H1 (cell line): ENCODE measurements at regions not wholly inside any gene's neighbourhood (a gene's known extent, or its start where the extent isn't known, plus 50 kb on each side); places are given as distances from the start of the nearest gene placed in this dataset.
A peak's percentile ranks its signal among the peaks of the same experiment; 100 is the strongest.

Source experiments
- ATF3 ChIP-seq: IDR thresholded peaks from 2 replicates; pipeline ENCODE4 v1.6.1; 2011; ENCODE audit warnings: low read depth, mild to moderate bottlenecking, low read length; ENCODE audit not compliant: insufficient read depth
- CEBPB ChIP-seq: IDR thresholded peaks from 2 replicates; pipeline ENCODE4 v1.6.1; 2012; ENCODE audit warnings: low read depth, low read length
- CTCF ChIP-seq, 3 experiments: IDR thresholded peaks; 1 replicate in 2 of 3; 2 replicates in 1 of 3; pipeline versions ENCODE4 v1.5.1 to v1.6.1; 2011; ENCODE audit warnings: low read length in 3 of 3, mild to moderate bottlenecking in 3 of 3, inconsistent platforms in 2 of 3, low read depth in 1 of 3, moderate library complexity in 1 of 3; ENCODE audit not compliant: insufficient read depth in 1 of 3; ENCODE audit errors: control extremely low read depth in 1 of 3
- E2F6 ChIP-seq: IDR thresholded peaks from 2 replicates; pipeline ENCODE4 v1.6.1; 2012; ENCODE audit warnings: inconsistent platforms
- EP300 ChIP-seq, 2 experiments: IDR thresholded peaks; 1 replicate in 1 of 2; 2 replicates in 1 of 2; pipeline ENCODE4 v1.6.1; 2011 to 2012; ENCODE audit warnings: low read depth in 2 of 2, low read length in 2 of 2, mild to moderate bottlenecking in 2 of 2, borderline replicate concordance in 1 of 2, inconsistent platforms in 1 of 2, moderate library complexity in 1 of 2
- POLR2A ChIP-seq, 2 experiments: IDR thresholded peaks; 1 replicate in 1 of 2; 2 replicates in 1 of 2; pipeline ENCODE4 v1.6.1; 2011; ENCODE audit warnings: low read depth in 2 of 2, low read length in 2 of 2, mild to moderate bottlenecking in 2 of 2; ENCODE audit errors: control extremely low read depth in 1 of 2
- POLR2AphosphoS5 ChIP-seq: IDR thresholded peaks from 2 replicates; pipeline ENCODE4 v1.6.1; 2011; ENCODE audit warnings: low read depth, low read length
- SIN3A ChIP-seq, 2 experiments: IDR thresholded peaks in 1 of 2; conservative IDR thresholded peaks in 1 of 2; 2 replicates each; pipeline ENCODE4 v1.6.1; 2011 to 2012; ENCODE audit warnings: low read length in 2 of 2, improper control_type of control experiment in 1 of 2, low read depth in 1 of 2, mild to moderate bottlenecking in 1 of 2
- SP1 ChIP-seq: IDR thresholded peaks from 2 replicates; pipeline ENCODE4 v1.6.1; 2011; ENCODE audit warnings: low read depth, low read length
- SP2 ChIP-seq: IDR thresholded peaks from 2 replicates; pipeline ENCODE4 v1.6.1; 2012; ENCODE audit warnings: mild to moderate bottlenecking, low read length, inconsistent platforms
- TAF1 ChIP-seq: IDR thresholded peaks from 2 replicates; pipeline ENCODE4 v1.6.1; 2011; ENCODE audit warnings: mild to moderate bottlenecking, low read depth, low read length
- TEAD4 ChIP-seq: IDR thresholded peaks from 2 replicates; pipeline ENCODE4 v1.6.1; 2012; ENCODE audit warnings: low read depth, low read length, inconsistent platforms, mixed read lengths
- YY1 ChIP-seq: IDR thresholded peaks from 2 replicates; pipeline ENCODE4 v1.6.1; 2011; ENCODE audit warnings: low read depth, mild to moderate bottlenecking, low read length
- ZNF274 ChIP-seq: IDR thresholded peaks from 2 replicates; pipeline ENCODE4 v1.7.0; 2012; ENCODE audit warnings: low read length, borderline replicate concordance; ENCODE audit errors: extremely low read depth

GRCh38 chr16:62954144-62955032 lies 918.1 kb upstream of the CDH8 start:
- TF ChIP-seq POLR2A (IDR thresholded peaks at IDR 0.05; ENCODE audit: control extremely low read depth in 1 of 2, low read depth in 2 of 2, low read length in 2 of 2) (no peak), ZNF274 (no peak), YY1 (no peak), CEBPB (no peak), E2F6 (no peak), TAF1 (no peak), SIN3A (conservative IDR thresholded peaks at IDR 0.05 in 1 of 2, IDR thresholded peaks at IDR 0.05 in 1 of 2; ENCODE audit: low read depth in 1 of 2, low read length in 2 of 2) (no peak), SP2 (no peak), SP1 (peak; percentile 57), CTCF (IDR thresholded peaks at IDR 0.05; ENCODE audit: control extremely low read depth in 1 of 3, insufficient read depth in 1 of 3, low read depth in 1 of 3, low read length in 3 of 3) (no peak), TEAD4 (peak; percentile 51; the same call in 1 of the 2 replicates), POLR2AphosphoS5 (no peak), ATF3 (no peak), EP300 (IDR thresholded peaks at IDR 0.05; ENCODE audit: borderline replicate concordance in 1 of 2, low read depth in 2 of 2, low read length in 2 of 2) (no peak)
